22Rv1 (cell line): ENCODE measurements at regions not wholly inside any gene's neighbourhood (a gene's known extent, or its start where the extent isn't known, plus 50 kb on each side); places are given as distances from the start of the nearest gene placed in this dataset.

Source experiments
- CTCF ChIP-seq: fragments of 450-650 bp; IDR thresholded peaks from 2 replicates; pipeline ENCODE4 v1.5.1; 2017; ENCODE audit warnings: mild to moderate bottlenecking
- ZFX ChIP-seq: fragments of 450-650 bp; IDR thresholded peaks from 2 replicates; pipeline ENCODE4 v1.6.1; 2017; ENCODE audit warnings: antibody characterized with exemption, borderline replicate concordance

DNA sequence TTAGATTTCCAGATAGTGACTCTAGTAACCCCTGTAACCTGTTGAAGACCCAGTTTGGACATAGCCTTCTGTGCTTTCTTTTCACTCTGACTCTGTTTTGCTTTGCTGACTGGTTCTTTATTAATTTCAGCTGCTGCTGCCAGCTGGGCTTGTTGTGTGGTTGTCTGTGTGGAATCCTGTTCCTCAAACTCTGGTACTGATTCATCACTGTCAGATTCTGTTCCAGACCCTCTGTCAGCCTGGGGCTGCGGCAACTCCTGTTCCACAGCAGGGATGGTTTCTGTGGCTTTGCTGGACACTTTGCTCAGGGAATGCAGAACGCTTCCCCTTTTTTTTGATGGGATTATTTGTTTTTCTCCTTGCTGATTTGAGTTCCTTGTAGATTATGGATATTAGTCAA, 104.9 kb downstream of the SEC23IP start:
- TF ChIP-seq CTCF, result no peak
- no peak for TF ChIP-seq ZFX
